Nephron progenitor cell (in vitro differentiated cells): ENCODE measurements at regions not wholly inside any gene's neighbourhood (a gene's known extent, or its start where the extent isn't known, plus 50 kb on each side); places are given as distances from the start of the nearest gene placed in this dataset.
A peak's percentile ranks its signal among the peaks of the same experiment; 100 is the strongest.

Experiments used
- DNase-seq: peaks from one replicate; pipeline ENCODE4 v3.0.0; 2021
- H3K27ac Mint-ChIP-seq: 2 replicates; pipeline ENCODE4 v1.8.0; 2021; ENCODE audit warnings: mild to moderate bottlenecking, moderate library complexity, mixed read lengths
- H3K27me3 Mint-ChIP-seq: 2 replicates; pipeline ENCODE4 v1.8.0; 2021; ENCODE audit warnings: mild to moderate bottlenecking, low read depth, mixed read lengths; ENCODE audit not compliant: poor library complexity
- H3K36me3 Mint-ChIP-seq: 2 replicates; pipeline ENCODE4 v1.8.0; 2021; ENCODE audit warnings: low read depth, mixed read lengths
- H3K4me1 Mint-ChIP-seq: 2 replicates; pipeline ENCODE4 v1.8.0; 2021; ENCODE audit warnings: mixed read lengths
- H3K4me3 Mint-ChIP-seq: 2 replicates; pipeline ENCODE4 v1.8.0; 2021; ENCODE audit warnings: mild to moderate bottlenecking, moderate library complexity, mixed read lengths
- H3K9me3 Mint-ChIP-seq: 2 replicates; pipeline ENCODE4 v1.8.0; 2021; ENCODE audit warnings: mild to moderate bottlenecking, moderate library complexity, mixed read lengths
- TF ChIP-seq, protein P1 (sequence below): fragments of 200-600 bp; sonication (generic); IDR thresholded peaks from 2 replicates; pipeline ENCODE4 v1.5.0; 2021; ENCODE audit warnings: antibody characterized with exemption

- no peak for DNase-seq
- Mint-ChIP-seq H3K4me3 (no peak overlapping the region), H3K27me3 (peaks cover 8% of the 10 kb centered on the region), H3K9me3 (peaks cover under 1% of the 10 kb centered on the region), H3K36me3 (no peaks in the 10 kb centered on the region), H3K27ac (no peak overlapping the region), H3K4me1 (peaks cover 28% of the 10 kb centered on the region)
- TF ChIP-seq, protein P1, sequence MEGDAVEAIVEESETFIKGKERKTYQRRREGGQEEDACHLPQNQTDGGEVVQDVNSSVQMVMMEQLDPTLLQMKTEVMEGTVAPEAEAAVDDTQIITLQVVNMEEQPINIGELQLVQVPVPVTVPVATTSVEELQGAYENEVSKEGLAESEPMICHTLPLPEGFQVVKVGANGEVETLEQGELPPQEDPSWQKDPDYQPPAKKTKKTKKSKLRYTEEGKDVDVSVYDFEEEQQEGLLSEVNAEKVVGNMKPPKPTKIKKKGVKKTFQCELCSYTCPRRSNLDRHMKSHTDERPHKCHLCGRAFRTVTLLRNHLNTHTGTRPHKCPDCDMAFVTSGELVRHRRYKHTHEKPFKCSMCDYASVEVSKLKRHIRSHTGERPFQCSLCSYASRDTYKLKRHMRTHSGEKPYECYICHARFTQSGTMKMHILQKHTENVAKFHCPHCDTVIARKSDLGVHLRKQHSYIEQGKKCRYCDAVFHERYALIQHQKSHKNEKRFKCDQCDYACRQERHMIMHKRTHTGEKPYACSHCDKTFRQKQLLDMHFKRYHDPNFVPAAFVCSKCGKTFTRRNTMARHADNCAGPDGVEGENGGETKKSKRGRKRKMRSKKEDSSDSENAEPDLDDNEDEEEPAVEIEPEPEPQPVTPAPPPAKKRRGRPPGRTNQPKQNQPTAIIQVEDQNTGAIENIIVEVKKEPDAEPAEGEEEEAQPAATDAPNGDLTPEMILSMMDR, result no peak
These were observed 297.0 kb upstream of the FAT1 start for GRCh38 chr4:187020676-187021075.

DNA sequence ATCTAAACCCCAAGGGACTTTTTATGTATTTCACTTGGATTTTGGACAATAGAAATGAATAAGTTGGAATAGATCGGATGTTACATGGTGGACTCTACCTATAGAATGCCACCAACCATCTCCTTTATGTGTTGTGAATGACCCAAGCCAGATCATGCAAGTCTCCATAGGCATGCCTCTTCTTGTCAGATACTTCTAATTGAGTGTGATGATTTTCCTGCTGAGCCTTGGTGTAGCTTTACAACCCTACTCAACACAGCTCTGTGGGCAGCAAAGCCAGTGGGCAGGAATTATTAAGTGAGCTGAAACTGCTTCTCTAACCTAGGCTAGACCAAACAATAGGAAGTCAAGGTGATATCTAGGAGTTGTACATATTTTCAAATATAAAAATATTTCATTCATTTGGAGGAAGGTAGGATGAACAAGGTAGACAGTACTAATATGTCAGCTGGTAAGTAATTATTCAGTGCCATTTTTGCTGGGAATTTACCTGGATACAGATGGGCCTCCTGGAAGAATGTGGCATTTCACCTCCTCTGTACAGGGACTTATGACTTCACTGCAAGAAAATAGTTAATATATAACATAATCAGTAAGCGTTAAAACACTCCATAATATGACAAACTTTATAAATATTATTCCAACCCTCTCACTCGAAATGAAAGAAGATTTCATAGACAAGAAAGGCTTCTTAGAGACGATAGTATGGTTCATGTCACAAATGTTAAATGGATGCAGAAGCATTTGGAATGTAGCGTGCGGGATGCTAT is 298.0 kb upstream of the FAT1 start:
- H3K36me3 Mint-ChIP-seq, result no peaks in the 10 kb centered on the region
- peaks cover 10% of the 10 kb centered on the region for H3K9me3 Mint-ChIP-seq
- DNase-seq, result no peak
- H3K27ac Mint-ChIP-seq, result no peak overlapping the region
- H3K4me3 Mint-ChIP-seq, result no peak overlapping the region
- peaks cover 25% of the 10 kb centered on the region for H3K4me1 Mint-ChIP-seq
- H3K27me3 Mint-ChIP-seq, result peaks cover 8% of the 10 kb centered on the region
- TF ChIP-seq, protein P1, result no peak

GRCh38 chr4:187027272-187027671 is 303.6 kb upstream of the FAT1 start:
- H3K36me3 Mint-ChIP-seq, result no peaks in the 10 kb centered on the region
- H3K27me3 Mint-ChIP-seq, result peaks cover 3% of the 10 kb centered on the region
- TF ChIP-seq, protein P1, result no peak
- DNase-seq, result peak; percentile 7
- H3K4me3 Mint-ChIP-seq, result peak overlapping the region; percentile 5
- peaks cover 23% of the 10 kb centered on the region for H3K9me3 Mint-ChIP-seq
- peaks cover 15% of the 10 kb centered on the region for H3K4me1 Mint-ChIP-seq
- peak overlapping the region; percentile 6 for H3K27ac Mint-ChIP-seq

- H3K9me3 Mint-ChIP-seq, result peaks cover 17% of the 10 kb centered on the region
- peaks cover 3% of the 10 kb centered on the region for H3K27me3 Mint-ChIP-seq
- no peaks in the 10 kb centered on the region for H3K36me3 Mint-ChIP-seq
- DNase-seq, result no peak
- no peaks in the 10 kb centered on the region for H3K4me1 Mint-ChIP-seq
- H3K4me3 Mint-ChIP-seq, result no peak overlapping the region
- no peak overlapping the region for H3K27ac Mint-ChIP-seq
- TF ChIP-seq, protein P1, result no peak
These were observed 318.6 kb upstream of the FAT1 start for GRCh38 chr4:187042251-187042650.

DNA sequence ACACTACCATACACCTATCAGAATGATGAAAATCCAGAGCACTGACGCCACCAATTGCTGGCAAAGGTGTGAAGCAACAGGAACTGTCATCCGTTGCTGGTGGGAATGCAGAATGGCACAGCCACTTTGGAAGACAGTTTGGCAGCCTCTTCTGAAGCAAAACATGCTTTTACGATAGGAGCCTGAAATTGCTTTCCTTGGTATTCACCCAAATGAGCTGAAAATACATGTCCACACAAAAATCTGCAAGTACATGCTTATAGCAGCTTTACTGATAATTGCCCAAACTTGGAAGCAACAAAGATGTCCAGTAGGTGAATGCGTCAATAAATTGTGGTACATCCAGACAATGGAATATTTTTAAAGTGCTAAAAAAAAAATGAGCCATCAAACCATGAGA is 322.8 kb upstream of the FAT1 start:
- no peaks in the 10 kb centered on the region for H3K27me3 Mint-ChIP-seq
- peaks cover 33% of the 10 kb centered on the region for H3K9me3 Mint-ChIP-seq
- H3K27ac Mint-ChIP-seq, result no peak overlapping the region
- TF ChIP-seq, protein P1, result no peak
- no peak overlapping the region for H3K4me3 Mint-ChIP-seq
- no peak for DNase-seq
- H3K4me1 Mint-ChIP-seq, result no peaks in the 10 kb centered on the region
- no peaks in the 10 kb centered on the region for H3K36me3 Mint-ChIP-seq

DNA sequence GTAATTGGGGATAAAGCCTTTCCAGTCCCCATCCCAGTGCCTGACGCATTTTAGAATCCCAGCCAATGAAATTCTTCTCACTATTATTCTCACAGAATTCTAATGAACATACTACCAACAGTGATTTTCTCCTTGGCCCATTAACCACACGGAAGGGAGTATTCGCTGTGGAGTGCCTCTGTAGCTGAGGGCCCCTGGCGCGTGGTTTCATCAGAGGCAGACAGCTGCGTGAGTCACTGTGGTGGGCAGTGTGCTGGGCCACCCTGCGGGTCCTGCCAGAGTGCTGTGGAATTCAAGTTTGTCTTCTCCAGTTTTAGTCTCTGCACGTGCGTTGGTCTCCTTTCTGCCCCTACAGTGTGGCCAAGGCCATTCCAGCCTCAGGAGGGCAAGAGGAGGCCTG is 335.4 kb upstream of the FAT1 start:
- no peaks in the 10 kb centered on the region for H3K36me3 Mint-ChIP-seq
- TF ChIP-seq, protein P1, result no peak
- H3K27ac Mint-ChIP-seq, result no peak overlapping the region
- H3K4me3 Mint-ChIP-seq, result no peak overlapping the region
- H3K9me3 Mint-ChIP-seq, result peaks cover 4% of the 10 kb centered on the region
- H3K27me3 Mint-ChIP-seq, result peaks cover 4% of the 10 kb centered on the region
- peaks cover 18% of the 10 kb centered on the region for H3K4me1 Mint-ChIP-seq
- DNase-seq, result no peak
